GM23338 (cell line): ENCODE measurements at regions not wholly inside any gene's neighbourhood (a gene's known extent, or its start where the extent isn't known, plus 50 kb on each side); places are given as distances from the start of the nearest gene placed in this dataset.

ENCODE experiments used
- CREB1 ChIP-seq: fragments of 250-450 bp; sonication (Bioruptor Pico); IDR thresholded peaks from 2 replicates; pipeline ENCODE4 v1.5.0; 2020; ENCODE audit warnings: low read depth, mild to moderate bottlenecking, moderate library complexity
- EZH2 ChIP-seq: fragments of 200-600 bp; sonication (generic); IDR thresholded peaks from one replicate; pipeline ENCODE4 v1.8.0; 2017; ENCODE audit warnings: antibody characterized with exemption, mild to moderate bottlenecking, low read depth; ENCODE audit not compliant: unreplicated experiment
- EZH2phosphoT487 ChIP-seq: fragments of 200-600 bp; sonication (generic); IDR thresholded peaks from one replicate; pipeline ENCODE4 v1.8.1; 2018; ENCODE audit warnings: antibody characterized with exemption; ENCODE audit not compliant: unreplicated experiment
- JUNB ChIP-seq: IDR thresholded peaks from one replicate; pipeline ENCODE4 v1.6.1; 2016; ENCODE audit warnings: antibody characterized with exemption; ENCODE audit not compliant: unreplicated experiment
- POLR2AphosphoS5 ChIP-seq: IDR thresholded peaks from 2 replicates; pipeline ENCODE4 v1.6.1; 2016; ENCODE audit warnings: antibody characterized with exemption, low read depth
- STAT1 ChIP-seq: IDR thresholded peaks from one replicate; pipeline ENCODE4 v1.6.1; 2016; ENCODE audit warnings: antibody characterized with exemption; ENCODE audit not compliant: unreplicated experiment
- ZNF331 ChIP-seq: fragments of 250-450 bp; sonication (Bioruptor Pico); IDR thresholded peaks from 2 replicates; pipeline ENCODE4 v1.5.0; 2020; ENCODE audit warnings: low read depth, mild to moderate bottlenecking, moderate library complexity
- TF ChIP-seq, protein P1 (sequence below), 2 experiments: fragments of 200-600 bp in 1 of 2; sonication (generic) in 1 of 2; conservative IDR thresholded peaks; 2 replicates each; pipeline versions ENCODE4 v1.5.1 to v1.6.1; 2016 to 2017; ENCODE audit warnings: antibody characterized with exemption in 2 of 2, low read depth in 2 of 2, mild to moderate bottlenecking in 2 of 2, moderate library complexity in 1 of 2
- TF ChIP-seq, protein P2 (sequence below): IDR thresholded peaks from one replicate; pipeline ENCODE4 v1.6.1; 2018; ENCODE audit warnings: antibody characterized with exemption; ENCODE audit not compliant: unreplicated experiment
- TF ChIP-seq, protein P3 (sequence below): IDR thresholded peaks from 2 replicates; pipeline ENCODE4 v1.6.1; 2016; ENCODE audit warnings: antibody characterized with exemption
- TF ChIP-seq, protein P4 (sequence below): fragments of 250-450 bp; sonication (Bioruptor Pico); IDR thresholded peaks from 2 replicates; pipeline ENCODE4 v1.5.0; 2020; ENCODE audit warnings: mild to moderate bottlenecking, moderate library complexity

DNA sequence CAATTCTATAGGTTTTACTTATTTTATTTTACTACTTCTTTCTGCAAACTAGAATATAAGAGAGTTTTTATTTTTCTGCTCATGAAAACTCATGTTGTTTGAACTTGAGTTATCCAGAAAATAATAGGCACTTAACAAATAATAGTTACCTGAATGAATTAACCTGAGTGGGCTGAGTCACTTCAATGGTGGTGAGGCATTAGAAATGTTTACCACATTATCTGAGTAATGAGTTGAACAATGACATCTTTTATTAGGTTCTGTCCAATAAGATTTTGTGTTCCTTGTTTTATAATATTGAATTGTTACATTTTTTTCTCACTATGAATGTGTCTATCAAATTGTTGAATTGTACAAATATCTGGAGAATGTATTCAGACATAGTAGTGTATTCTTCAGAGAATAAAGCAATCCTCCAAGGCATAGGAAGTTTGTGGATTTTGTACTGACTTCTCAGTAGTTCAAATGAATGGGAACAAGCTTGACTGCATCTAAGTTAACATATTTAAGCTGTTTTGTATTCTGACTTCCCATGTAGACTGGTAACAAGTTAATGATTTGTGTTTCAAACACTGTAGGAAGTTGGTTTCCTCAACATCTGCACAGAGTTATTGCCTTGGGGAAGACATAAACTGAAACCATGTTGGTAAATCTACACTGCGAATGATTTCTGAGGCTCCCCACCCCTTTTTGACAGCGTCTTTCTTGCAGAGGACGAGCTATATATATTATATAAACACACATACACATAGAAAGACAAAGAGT is 1808.9 kb upstream of the TENM3 start:
- TF ChIP-seq, protein P1, sequence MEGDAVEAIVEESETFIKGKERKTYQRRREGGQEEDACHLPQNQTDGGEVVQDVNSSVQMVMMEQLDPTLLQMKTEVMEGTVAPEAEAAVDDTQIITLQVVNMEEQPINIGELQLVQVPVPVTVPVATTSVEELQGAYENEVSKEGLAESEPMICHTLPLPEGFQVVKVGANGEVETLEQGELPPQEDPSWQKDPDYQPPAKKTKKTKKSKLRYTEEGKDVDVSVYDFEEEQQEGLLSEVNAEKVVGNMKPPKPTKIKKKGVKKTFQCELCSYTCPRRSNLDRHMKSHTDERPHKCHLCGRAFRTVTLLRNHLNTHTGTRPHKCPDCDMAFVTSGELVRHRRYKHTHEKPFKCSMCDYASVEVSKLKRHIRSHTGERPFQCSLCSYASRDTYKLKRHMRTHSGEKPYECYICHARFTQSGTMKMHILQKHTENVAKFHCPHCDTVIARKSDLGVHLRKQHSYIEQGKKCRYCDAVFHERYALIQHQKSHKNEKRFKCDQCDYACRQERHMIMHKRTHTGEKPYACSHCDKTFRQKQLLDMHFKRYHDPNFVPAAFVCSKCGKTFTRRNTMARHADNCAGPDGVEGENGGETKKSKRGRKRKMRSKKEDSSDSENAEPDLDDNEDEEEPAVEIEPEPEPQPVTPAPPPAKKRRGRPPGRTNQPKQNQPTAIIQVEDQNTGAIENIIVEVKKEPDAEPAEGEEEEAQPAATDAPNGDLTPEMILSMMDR (conservative IDR thresholded peaks at IDR 0.05; ENCODE audit: low read depth in 2 of 2) = no peak
- TF ChIP-seq POLR2AphosphoS5 (no peak), EZH2 (no peak), STAT1 (no peak), CREB1 (CRISPR knock-in tag) (no peak), EZH2phosphoT487 (no peak), JUNB (no peak), ZNF331 (no peak)
- TF ChIP-seq, protein P2, sequence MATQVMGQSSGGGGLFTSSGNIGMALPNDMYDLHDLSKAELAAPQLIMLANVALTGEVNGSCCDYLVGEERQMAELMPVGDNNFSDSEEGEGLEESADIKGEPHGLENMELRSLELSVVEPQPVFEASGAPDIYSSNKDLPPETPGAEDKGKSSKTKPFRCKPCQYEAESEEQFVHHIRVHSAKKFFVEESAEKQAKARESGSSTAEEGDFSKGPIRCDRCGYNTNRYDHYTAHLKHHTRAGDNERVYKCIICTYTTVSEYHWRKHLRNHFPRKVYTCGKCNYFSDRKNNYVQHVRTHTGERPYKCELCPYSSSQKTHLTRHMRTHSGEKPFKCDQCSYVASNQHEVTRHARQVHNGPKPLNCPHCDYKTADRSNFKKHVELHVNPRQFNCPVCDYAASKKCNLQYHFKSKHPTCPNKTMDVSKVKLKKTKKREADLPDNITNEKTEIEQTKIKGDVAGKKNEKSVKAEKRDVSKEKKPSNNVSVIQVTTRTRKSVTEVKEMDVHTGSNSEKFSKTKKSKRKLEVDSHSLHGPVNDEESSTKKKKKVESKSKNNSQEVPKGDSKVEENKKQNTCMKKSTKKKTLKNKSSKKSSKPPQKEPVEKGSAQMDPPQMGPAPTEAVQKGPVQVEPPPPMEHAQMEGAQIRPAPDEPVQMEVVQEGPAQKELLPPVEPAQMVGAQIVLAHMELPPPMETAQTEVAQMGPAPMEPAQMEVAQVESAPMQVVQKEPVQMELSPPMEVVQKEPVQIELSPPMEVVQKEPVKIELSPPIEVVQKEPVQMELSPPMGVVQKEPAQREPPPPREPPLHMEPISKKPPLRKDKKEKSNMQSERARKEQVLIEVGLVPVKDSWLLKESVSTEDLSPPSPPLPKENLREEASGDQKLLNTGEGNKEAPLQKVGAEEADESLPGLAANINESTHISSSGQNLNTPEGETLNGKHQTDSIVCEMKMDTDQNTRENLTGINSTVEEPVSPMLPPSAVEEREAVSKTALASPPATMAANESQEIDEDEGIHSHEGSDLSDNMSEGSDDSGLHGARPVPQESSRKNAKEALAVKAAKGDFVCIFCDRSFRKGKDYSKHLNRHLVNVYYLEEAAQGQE = no peak
- TF ChIP-seq, protein P3, sequence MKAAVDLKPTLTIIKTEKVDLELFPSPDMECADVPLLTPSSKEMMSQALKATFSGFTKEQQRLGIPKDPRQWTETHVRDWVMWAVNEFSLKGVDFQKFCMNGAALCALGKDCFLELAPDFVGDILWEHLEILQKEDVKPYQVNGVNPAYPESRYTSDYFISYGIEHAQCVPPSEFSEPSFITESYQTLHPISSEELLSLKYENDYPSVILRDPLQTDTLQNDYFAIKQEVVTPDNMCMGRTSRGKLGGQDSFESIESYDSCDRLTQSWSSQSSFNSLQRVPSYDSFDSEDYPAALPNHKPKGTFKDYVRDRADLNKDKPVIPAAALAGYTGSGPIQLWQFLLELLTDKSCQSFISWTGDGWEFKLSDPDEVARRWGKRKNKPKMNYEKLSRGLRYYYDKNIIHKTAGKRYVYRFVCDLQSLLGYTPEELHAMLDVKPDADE = no peak
- TF ChIP-seq, protein P4, sequence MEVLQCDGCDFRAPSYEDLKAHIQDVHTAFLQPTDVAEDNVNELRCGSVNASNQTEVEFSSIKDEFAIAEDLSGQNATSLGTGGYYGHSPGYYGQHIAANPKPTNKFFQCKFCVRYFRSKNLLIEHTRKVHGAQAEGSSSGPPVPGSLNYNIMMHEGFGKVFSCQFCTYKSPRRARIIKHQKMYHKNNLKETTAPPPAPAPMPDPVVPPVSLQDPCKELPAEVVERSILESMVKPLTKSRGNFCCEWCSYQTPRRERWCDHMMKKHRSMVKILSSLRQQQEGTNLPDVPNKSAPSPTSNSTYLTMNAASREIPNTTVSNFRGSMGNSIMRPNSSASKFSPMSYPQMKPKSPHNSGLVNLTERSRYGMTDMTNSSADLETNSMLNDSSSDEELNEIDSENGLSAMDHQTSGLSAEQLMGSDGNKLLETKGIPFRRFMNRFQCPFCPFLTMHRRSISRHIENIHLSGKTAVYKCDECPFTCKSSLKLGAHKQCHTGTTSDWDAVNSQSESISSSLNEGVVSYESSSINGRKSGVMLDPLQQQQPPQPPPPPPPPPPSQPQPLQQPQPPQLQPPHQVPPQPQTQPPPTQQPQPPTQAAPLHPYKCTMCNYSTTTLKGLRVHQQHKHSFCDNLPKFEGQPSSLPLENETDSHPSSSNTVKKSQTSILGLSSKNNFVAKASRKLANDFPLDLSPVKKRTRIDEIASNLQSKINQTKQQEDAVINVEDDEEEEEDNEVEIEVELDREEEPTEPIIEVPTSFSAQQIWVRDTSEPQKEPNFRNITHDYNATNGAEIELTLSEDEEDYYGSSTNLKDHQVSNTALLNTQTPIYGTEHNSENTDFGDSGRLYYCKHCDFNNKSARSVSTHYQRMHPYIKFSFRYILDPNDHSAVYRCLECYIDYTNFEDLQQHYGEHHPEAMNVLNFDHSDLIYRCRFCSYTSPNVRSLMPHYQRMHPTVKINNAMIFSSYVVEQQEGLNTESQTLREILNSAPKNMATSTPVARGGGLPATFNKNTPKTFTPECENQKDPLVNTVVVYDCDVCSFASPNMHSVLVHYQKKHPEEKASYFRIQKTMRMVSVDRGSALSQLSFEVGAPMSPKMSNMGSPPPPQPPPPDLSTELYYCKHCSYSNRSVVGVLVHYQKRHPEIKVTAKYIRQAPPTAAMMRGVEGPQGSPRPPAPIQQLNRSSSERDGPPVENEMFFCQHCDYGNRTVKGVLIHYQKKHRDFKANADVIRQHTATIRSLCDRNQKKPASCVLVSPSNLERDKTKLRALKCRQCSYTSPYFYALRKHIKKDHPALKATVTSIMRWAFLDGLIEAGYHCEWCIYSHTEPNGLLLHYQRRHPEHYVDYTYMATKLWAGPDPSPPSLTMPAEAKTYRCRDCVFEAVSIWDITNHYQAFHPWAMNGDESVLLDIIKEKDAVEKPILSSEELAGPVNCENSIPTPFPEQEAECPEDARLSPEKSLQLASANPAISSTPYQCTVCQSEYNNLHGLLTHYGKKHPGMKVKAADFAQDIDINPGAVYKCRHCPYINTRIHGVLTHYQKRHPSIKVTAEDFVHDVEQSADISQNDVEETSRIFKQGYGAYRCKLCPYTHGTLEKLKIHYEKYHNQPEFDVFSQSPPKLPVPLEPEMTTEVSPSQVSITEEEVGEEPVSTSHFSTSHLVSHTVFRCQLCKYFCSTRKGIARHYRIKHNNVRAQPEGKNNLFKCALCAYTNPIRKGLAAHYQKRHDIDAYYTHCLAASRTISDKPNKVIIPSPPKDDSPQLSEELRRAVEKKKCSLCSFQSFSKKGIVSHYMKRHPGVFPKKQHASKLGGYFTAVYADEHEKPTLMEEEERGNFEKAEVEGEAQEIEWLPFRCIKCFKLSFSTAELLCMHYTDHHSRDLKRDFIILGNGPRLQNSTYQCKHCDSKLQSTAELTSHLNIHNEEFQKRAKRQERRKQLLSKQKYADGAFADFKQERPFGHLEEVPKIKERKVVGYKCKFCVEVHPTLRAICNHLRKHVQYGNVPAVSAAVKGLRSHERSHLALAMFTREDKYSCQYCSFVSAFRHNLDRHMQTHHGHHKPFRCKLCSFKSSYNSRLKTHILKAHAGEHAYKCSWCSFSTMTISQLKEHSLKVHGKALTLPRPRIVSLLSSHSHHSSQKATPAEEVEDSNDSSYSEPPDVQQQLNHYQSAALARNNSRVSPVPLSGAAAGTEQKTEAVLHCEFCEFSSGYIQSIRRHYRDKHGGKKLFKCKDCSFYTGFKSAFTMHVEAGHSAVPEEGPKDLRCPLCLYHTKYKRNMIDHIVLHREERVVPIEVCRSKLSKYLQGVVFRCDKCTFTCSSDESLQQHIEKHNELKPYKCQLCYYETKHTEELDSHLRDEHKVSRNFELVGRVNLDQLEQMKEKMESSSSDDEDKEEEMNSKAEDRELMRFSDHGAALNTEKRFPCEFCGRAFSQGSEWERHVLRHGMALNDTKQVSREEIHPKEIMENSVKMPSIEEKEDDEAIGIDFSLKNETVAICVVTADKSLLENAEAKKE (CRISPR knock-in tag) = no peak
